GM12878 (cell line): ENCODE measurements at regions not wholly inside any gene's neighbourhood (a gene's known extent, or its start where the extent isn't known, plus 50 kb on each side); places are given as distances from the start of the nearest gene placed in this dataset.

Source experiments
- ATAC-seq: fragments of 200-7000 bp; cut with Tn5 transposase; 3 replicates; pipeline ENCODE4 v1.9.1; 2020; ENCODE audit warnings: mild to moderate bottlenecking, moderate library complexity
- BruUV-seq: library from RNA; stranded (reverse); fragments of 400-500 nt; replicated peaks from 2 replicates; lab custom pipeline; 2021; lab: Mats Ljungman, UMichigan
- CTCF ChIA-PET: fragments of 300-600 bp; sonication (Branson Sonifier 250); formaldehyde crosslinking; extraction: SDS; loops from one replicate; lab custom pipeline; 2021; ENCODE audit warnings: inconsistent platforms; lab: Yijun Ruan, JAX
- POLR2A ChIA-PET: fragments of 350-600 bp; formaldehyde crosslinking; extraction: SDS; loops from one replicate; lab custom pipeline; 2021; ENCODE audit warnings: inconsistent platforms; lab: Charles Lee
- RAD21 ChIA-PET: fragments of 300-600 bp; sonication (Branson Sonifier 250); formaldehyde crosslinking; loops from one replicate; lab custom pipeline; 2023; ENCODE audit warnings: antibody characterized with exemption; ENCODE audit not compliant: unreplicated experiment; lab: Charles Lee
- SMC1A ChIA-PET: fragments of 300-600 bp; sonication (Branson Sonifier 250); formaldehyde crosslinking; loops from one replicate; lab custom pipeline; 2023; ENCODE audit not compliant: unreplicated experiment, uncharacterized antibody; lab: Charles Lee
- DNase-seq: peaks from one replicate; pipeline ENCODE4 v3.0.0-alpha.2; 2011; ENCODE audit warnings: low read depth, low spot score
- FAIRE-seq: peaks from 3 replicates; lab custom pipeline; 2011; peaks lifted over from hg19 to GRCh38; lab: Jason Lieb, UNC
- H2AFZ ChIP-seq: 2 replicates; pipeline ENCODE4 v1.6.0; 2011; ENCODE audit warnings: low read depth, low read length, control low read depth; ENCODE audit not compliant: control insufficient read depth
- H3K27ac ChIP-seq: 2 replicates; pipeline ENCODE4 v1.5.1; 2011; ENCODE audit warnings: control low read depth; ENCODE audit not compliant: control insufficient read depth, insufficient read depth
- H3K27me3 ChIP-seq, 2 experiments: replicated peaks in 1 of 2; 2 replicates each; pipeline versions ENCODE4 v1.6.0 to v1.6.1; 2011; ENCODE audit warnings: low read length in 1 of 2; ENCODE audit not compliant: control insufficient read depth in 2 of 2, insufficient read depth in 2 of 2
- H3K36me3 ChIP-seq, 2 experiments: 2 replicates each; pipeline ENCODE4 v1.5.1; 2011; ENCODE audit warnings: low read length in 1 of 2; ENCODE audit not compliant: control insufficient read depth in 2 of 2, insufficient read depth in 2 of 2
- H3K4me1 ChIP-seq: 2 replicates; pipeline ENCODE4 v1.6.1; 2011; ENCODE audit warnings: mild to moderate bottlenecking, low read length, moderate library complexity, mixed read lengths; ENCODE audit not compliant: control insufficient read depth, insufficient read depth
- H3K4me2 ChIP-seq: 2 replicates; pipeline ENCODE4 v1.6.0; 2011; ENCODE audit warnings: control low read depth; ENCODE audit not compliant: control insufficient read depth, insufficient read depth
- H3K4me3 ChIP-seq: fragments of 200-600 bp; sonication (generic); 2 replicates; pipeline ENCODE4 v1.5.1; 2016
- H3K79me2 ChIP-seq: 2 replicates; pipeline ENCODE4 v1.6.0; 2011; ENCODE audit warnings: low read length; ENCODE audit not compliant: control insufficient read depth, insufficient read depth
- H3K9ac ChIP-seq: 2 replicates; pipeline ENCODE4 v1.8.0; 2011; ENCODE audit warnings: low read length, control low read depth, mixed read lengths; ENCODE audit not compliant: control insufficient read depth, insufficient read depth
- H3K9me3 ChIP-seq: replicated peaks from 3 replicates; pipeline ENCODE4 v1.5.1; 2011; ENCODE audit warnings: mild to moderate bottlenecking, low read length; ENCODE audit not compliant: control insufficient read depth, insufficient read depth
- H4K20me1 ChIP-seq: 2 replicates; pipeline ENCODE4 v1.6.0; 2011; ENCODE audit not compliant: control insufficient read depth, insufficient read depth
- BRCA1 ChIP-seq: IDR thresholded peaks from 2 replicates; pipeline ENCODE4 v1.6.1; 2011; ENCODE audit warnings: low read depth, low read length, improper control_type of control experiment
- CEBPB ChIP-seq, 2 experiments: fragments of 150-350 bp in 1 of 2; IDR thresholded peaks; 2 replicates each; pipeline ENCODE4 v1.6.1; 2012 to 2014; ENCODE audit warnings: low read depth in 2 of 2, low read length in 2 of 2, borderline replicate concordance in 1 of 2, inconsistent platforms in 1 of 2
- NR2F1 ChIP-seq: fragments of 450-650 bp; conservative IDR thresholded peaks from 2 replicates; pipeline ENCODE4 v1.6.1; 2017; ENCODE audit warnings: mild to moderate bottlenecking
- RCOR1 ChIP-seq: conservative IDR thresholded peaks from 2 replicates; pipeline ENCODE4 v1.6.1; 2012; ENCODE audit warnings: low read depth, low read length, improper control_type of control experiment
- REST ChIP-seq: IDR thresholded peaks from 2 replicates; pipeline ENCODE4 v1.6.1; 2012; ENCODE audit warnings: mild to moderate bottlenecking, low read depth, low read length
- RFX5 ChIP-seq: IDR thresholded peaks from 2 replicates; pipeline ENCODE4 v1.6.1; 2011; ENCODE audit warnings: low read depth, low read length, improper control_type of control experiment
- SIX5 ChIP-seq: IDR thresholded peaks from 2 replicates; pipeline ENCODE4 v1.6.1; 2011; ENCODE audit warnings: mild to moderate bottlenecking, low read depth, low read length, moderate library complexity; ENCODE audit not compliant: severe bottlenecking
- SP1 ChIP-seq: IDR thresholded peaks from one replicate; pipeline ENCODE4 v1.6.1; 2011; ENCODE audit warnings: low read depth, low read length
- SUZ12 ChIP-seq: fragments of 200-600 bp; sonication (generic); IDR thresholded peaks from one replicate; pipeline ENCODE4 v1.6.1; 2018; ENCODE audit warnings: antibody characterized with exemption, mild to moderate bottlenecking; ENCODE audit not compliant: unreplicated experiment
- TCF3 ChIP-seq: IDR thresholded peaks from 2 replicates; pipeline ENCODE4 v1.6.1; 2012; ENCODE audit warnings: low read depth, mild to moderate bottlenecking, low read length, borderline replicate concordance; ENCODE audit not compliant: insufficient read depth
- ZNF24 ChIP-seq: fragments of 450-650 bp; IDR thresholded peaks from 2 replicates; pipeline ENCODE4 v1.6.1; 2017; ENCODE audit warnings: antibody characterized with exemption, mild to moderate bottlenecking
- in situ Hi-C: fragments of 300-500 bp; cut with MboI; formaldehyde crosslinking; loops from 9 replicates; pipeline ENCODE4 v1.14.3; 2018; ENCODE audit warnings: mixed read lengths
- intact Hi-C: fragments of 100-400 bp; cut with micrococcal nuclease; formaldehyde crosslinking; loops from one replicate; pipeline ENCODE4 v1.14.2; 2022; ENCODE audit not compliant: unreplicated experiment

GRCh38 chr6:55049866-55050265, 124.4 kb upstream of the HCRTR2 start (continued):
- TF ChIP-seq CEBPB (IDR thresholded peaks at IDR 0.05; ENCODE audit: borderline replicate concordance in 1 of 2, low read depth in 2 of 2, low read length in 2 of 2) = no peak
- no peak for TF ChIP-seq RFX5
- TF ChIP-seq SIX5 = no peak
- TF ChIP-seq TCF3 = no peak
- TF ChIP-seq REST = no peak
- TF ChIP-seq BRCA1 = no peak
- no peak for TF ChIP-seq NR2F1
- no peak for TF ChIP-seq SUZ12
- TF ChIP-seq RCOR1 = no peak
- TF ChIP-seq ZNF24 = no peak
- TF ChIP-seq, all 136 proteins: peak for 0

GRCh38 chr6:55052846-55053245, 121.5 kb upstream of the HCRTR2 start:
- H3K4me2 ChIP-seq = no peak overlapping the region
- DNase-seq = no peak
- H3K9me3 ChIP-seq = no peaks in the 10 kb centered on the region
- H3K79me2 ChIP-seq = no peaks in the 10 kb centered on the region
- TF ChIP-seq SP1 = no peak
- TF ChIP-seq, all 136 proteins: peak for 0
- Histone ChIP-seq H3K27ac (no peak overlapping the region), H3K36me3 (no peaks in the 10 kb centered on the region), H3K27me3 (no peaks in the 10 kb centered on the region), H2AFZ (no peak overlapping the region), H4K20me1 (no peaks in the 10 kb centered on the region), H3K4me1 (no peaks in the 10 kb centered on the region), H3K9ac (no peak overlapping the region), H3K4me3 (no peak overlapping the region)
- intact Hi-C loops = no loop called here
- no TSS peak for BruUV-seq
- ChIA-PET RAD21 (interaction anchor here (0.6 kb wide), 1 partner anchor 16 kb away, joined by 3 read pairs; no protein-coding TSS in a partner anchor), CTCF (no interaction called here), POLR2A (no interaction called here), SMC1A (no interaction called here)
- in situ Hi-C loops = no loop called here
- FAIRE-seq (no peak), ATAC-seq (no peak)
